BJ (cell line): ENCODE measurements at regions not wholly inside any gene's neighbourhood (a gene's known extent, or its start where the extent isn't known, plus 50 kb on each side); places are given as distances from the start of the nearest gene placed in this dataset.

Experiments
- CTCF ChIA-PET: fragments of 350-600 bp; formaldehyde crosslinking; extraction: SDS; loops from one replicate; lab custom pipeline; 2021; ENCODE audit warnings: antibody characterized with exemption, inconsistent platforms; lab: Yijun Ruan, JAX
- POLR2A ChIA-PET: fragments of 300-600 bp; sonication (Branson Sonifier 250); formaldehyde crosslinking; extraction: SDS; loops from one replicate; lab custom pipeline; 2021; ENCODE audit warnings: antibody characterized with exemption; lab: Charles Lee
- DNase-seq: peaks from one replicate; pipeline ENCODE4 v3.0.0-alpha.2; 2011; ENCODE audit warnings: low read depth
- H3K27me3 ChIP-seq: 2 replicates; pipeline ENCODE4 v1.6.0; 2011; ENCODE audit warnings: low read length; ENCODE audit not compliant: control insufficient read depth, insufficient read depth
- H3K36me3 ChIP-seq: 2 replicates; pipeline ENCODE4 v1.5.1; 2011; ENCODE audit warnings: low read length; ENCODE audit not compliant: control insufficient read depth, insufficient read depth
- H3K4me3 ChIP-seq: 2 replicates; pipeline ENCODE4 v1.5.1; 2011; ENCODE audit warnings: low read depth, mild to moderate bottlenecking, control low read depth, low read length
- TF ChIP-seq, protein P1 (sequence below): IDR thresholded peaks from 2 replicates; pipeline ENCODE4 v1.5.1; 2011; ENCODE audit warnings: low read depth, mild to moderate bottlenecking, control low read depth, inconsistent platforms, low read length, moderate library complexity; ENCODE audit not compliant: insufficient read depth

DNA sequence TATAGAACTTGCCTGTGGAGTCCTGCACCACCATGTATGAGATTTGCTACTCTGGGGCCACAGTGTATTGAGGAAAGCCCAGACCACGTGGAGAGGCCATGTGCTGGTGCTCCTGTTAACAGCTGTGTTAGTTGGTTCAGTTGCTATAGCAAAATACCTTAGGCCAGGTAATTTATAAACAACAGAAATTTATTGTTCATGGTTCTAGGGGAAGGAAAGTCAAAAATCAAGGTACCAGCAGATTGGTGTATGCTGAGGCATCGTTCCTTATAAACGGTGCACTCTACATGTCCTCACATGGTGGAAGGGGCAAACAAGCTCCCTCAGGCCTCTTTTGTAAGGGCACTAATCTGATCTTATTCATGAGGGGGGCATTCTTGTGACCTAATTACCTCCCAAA, 135.9 kb upstream of the FOXN2 start:
- CTCF ChIA-PET: no interaction called here

GRCh38 chr2:48180557-48180956, 133.9 kb upstream of the FOXN2 start:
- no peak for DNase-seq
- no peaks in the 10 kb centered on the region for H3K36me3 ChIP-seq
- H3K4me3 ChIP-seq: no peak overlapping the region
- ChIA-PET POLR2A (no interaction called here), CTCF (interaction anchor here (0.7 kb wide), 1 partner anchor 816 kb away, joined by 3 read pairs; no protein-coding TSS in a partner anchor)
- no peaks in the 10 kb centered on the region for H3K27me3 ChIP-seq
- TF ChIP-seq, protein P1, sequence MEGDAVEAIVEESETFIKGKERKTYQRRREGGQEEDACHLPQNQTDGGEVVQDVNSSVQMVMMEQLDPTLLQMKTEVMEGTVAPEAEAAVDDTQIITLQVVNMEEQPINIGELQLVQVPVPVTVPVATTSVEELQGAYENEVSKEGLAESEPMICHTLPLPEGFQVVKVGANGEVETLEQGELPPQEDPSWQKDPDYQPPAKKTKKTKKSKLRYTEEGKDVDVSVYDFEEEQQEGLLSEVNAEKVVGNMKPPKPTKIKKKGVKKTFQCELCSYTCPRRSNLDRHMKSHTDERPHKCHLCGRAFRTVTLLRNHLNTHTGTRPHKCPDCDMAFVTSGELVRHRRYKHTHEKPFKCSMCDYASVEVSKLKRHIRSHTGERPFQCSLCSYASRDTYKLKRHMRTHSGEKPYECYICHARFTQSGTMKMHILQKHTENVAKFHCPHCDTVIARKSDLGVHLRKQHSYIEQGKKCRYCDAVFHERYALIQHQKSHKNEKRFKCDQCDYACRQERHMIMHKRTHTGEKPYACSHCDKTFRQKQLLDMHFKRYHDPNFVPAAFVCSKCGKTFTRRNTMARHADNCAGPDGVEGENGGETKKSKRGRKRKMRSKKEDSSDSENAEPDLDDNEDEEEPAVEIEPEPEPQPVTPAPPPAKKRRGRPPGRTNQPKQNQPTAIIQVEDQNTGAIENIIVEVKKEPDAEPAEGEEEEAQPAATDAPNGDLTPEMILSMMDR: no peak

More for the DNA sequence above, 135.9 kb upstream of the FOXN2 start:
- Histone ChIP-seq H3K4me3 (no peak overlapping the region), H3K27me3 (no peaks in the 10 kb centered on the region; the same call in 1 of the 2 replicates), H3K36me3 (no peaks in the 10 kb centered on the region)
- POLR2A ChIA-PET: no interaction called here
- DNase-seq: no peak
- TF ChIP-seq, protein P1: no peak

- H3K4me3 ChIP-seq: no peak overlapping the region
- no peaks in the 10 kb centered on the region for H3K36me3 ChIP-seq
- ChIA-PET POLR2A (no interaction called here), CTCF (no interaction called here)
- no peak for DNase-seq
- TF ChIP-seq, protein P1: no peak
- no peaks in the 10 kb centered on the region for H3K27me3 ChIP-seq
These were observed 131.2 kb upstream of the FOXN2 start for GRCh38 chr2:48183276-48183675.

DNA sequence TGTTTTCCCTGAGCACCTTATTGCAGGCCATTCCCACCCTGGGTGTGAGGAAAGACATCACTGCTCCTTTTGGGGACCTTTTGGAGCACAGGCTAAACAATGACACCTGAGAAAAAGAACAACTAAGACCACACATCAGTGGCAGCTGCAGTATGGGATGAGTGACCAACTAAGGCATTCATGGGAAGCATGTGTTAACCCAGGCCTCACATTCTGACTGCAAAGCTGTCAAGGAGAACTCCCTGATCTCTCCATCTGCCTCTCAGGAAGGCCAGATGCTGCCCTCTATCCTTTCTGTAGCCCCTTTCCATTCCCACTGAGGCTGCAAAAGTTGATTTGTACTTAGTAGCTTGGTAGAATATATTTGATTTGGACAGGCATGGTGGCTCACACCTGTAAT, 130.5 kb upstream of the FOXN2 start:
- no peaks in the 10 kb centered on the region for H3K36me3 ChIP-seq
- ChIA-PET POLR2A (no interaction called here), CTCF (no interaction called here)
- DNase-seq: no peak
- no peaks in the 10 kb centered on the region for H3K27me3 ChIP-seq
- H3K4me3 ChIP-seq: no peak overlapping the region
- TF ChIP-seq, protein P1: no peak

DNA sequence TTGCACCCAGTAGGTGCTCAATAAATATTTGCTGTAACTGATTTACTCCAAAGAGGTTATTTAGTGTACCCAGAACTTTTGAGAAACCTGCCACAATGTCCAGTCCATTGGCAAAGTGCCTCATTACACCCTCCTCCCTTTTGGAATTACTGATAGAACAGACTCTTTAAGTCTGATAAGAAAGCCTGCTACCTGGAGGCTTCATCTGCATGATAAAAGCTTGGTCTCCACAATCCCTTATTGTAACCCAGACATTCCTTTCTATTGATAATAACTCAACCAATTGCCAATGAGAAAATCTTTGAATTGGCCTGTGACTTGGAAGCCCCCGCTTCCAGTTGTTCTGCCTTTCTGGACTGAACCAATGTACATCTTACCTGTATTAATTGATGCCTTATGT, 127.0 kb upstream of the FOXN2 start:
- Histone ChIP-seq H3K27me3 (no peaks in the 10 kb centered on the region), H3K4me3 (no peak overlapping the region), H3K36me3 (no peaks in the 10 kb centered on the region)
- CTCF ChIA-PET: no interaction called here
- TF ChIP-seq, protein P1: no peak
- POLR2A ChIA-PET: no interaction called here
- no peak for DNase-seq
